Muscle layer of colon (tissue), 2 donors: ENCODE measurements at regions not wholly inside any gene's neighbourhood (a gene's known extent, or its start where the extent isn't known, plus 50 kb on each side); places are given as distances from the start of the nearest gene placed in this dataset.
"Not testable (repeated sequence)": the region's sequence is repeated elsewhere in the genome, so short reads cannot be mapped to it uniquely, and the experiment has no call there.

Source experiments
- H3K27ac ChIP-seq: one replicate; pipeline ENCODE4 v1.7.0; 2013; ENCODE audit warnings: low read depth, mild to moderate bottlenecking, low read length, moderate library complexity
- H3K27me3 ChIP-seq, 2 donors: one replicate each; pipeline ENCODE4 v1.7.0; 2013; ENCODE audit warnings: low read length in 2 of 2, mild to moderate bottlenecking in 2 of 2; ENCODE audit not compliant: insufficient read depth in 2 of 2, control insufficient read depth in 1 of 2
- H3K36me3 ChIP-seq: one replicate; pipeline ENCODE4 v1.7.0; 2013; ENCODE audit warnings: mild to moderate bottlenecking, low read length; ENCODE audit not compliant: insufficient read depth
- H3K4me1 ChIP-seq: one replicate; pipeline ENCODE4 v1.7.0; 2013; ENCODE audit warnings: mild to moderate bottlenecking, low read length; ENCODE audit not compliant: insufficient read depth
- H3K4me3 ChIP-seq, 2 donors: one replicate each; pipeline ENCODE4 v1.7.0; 2013; ENCODE audit warnings: low read length in 2 of 2, low read depth in 1 of 2, mild to moderate bottlenecking in 1 of 2, moderate library complexity in 1 of 2
- H3K9ac ChIP-seq: one replicate; pipeline ENCODE4 v1.7.0; 2013; ENCODE audit warnings: low read length
- H3K9me3 ChIP-seq: one replicate; pipeline ENCODE4 v1.7.0; 2013; ENCODE audit warnings: mild to moderate bottlenecking, low read length
- donor health status: abdominal sarcoma.
- donor health status: Adenocarcinoma of cecum.

- Histone ChIP-seq H3K4me3 (no peak overlapping the region), H3K27ac (no peak overlapping the region), H3K9me3 (no peaks in the 10 kb centered on the region), H3K27me3 (no peaks in the 10 kb centered on the region), H3K36me3 (no peaks in the 10 kb centered on the region), H3K9ac (no peak overlapping the region), H3K4me1 (no peaks in the 10 kb centered on the region)
Measured at GRCh38 chr20:48528346-48528745, 299.5 kb downstream of the PREX1 start.

GRCh38 chr20:48527771-48528170 lies 300.0 kb downstream of the PREX1 start:
- Histone ChIP-seq H3K36me3 (no peaks in the 10 kb centered on the region), H3K9me3 (no peaks in the 10 kb centered on the region), H3K9ac (no peak overlapping the region), H3K27ac (no peak overlapping the region), H3K27me3 (no peaks in the 10 kb centered on the region), H3K4me3 (no peak overlapping the region), H3K4me1 (no peaks in the 10 kb centered on the region)

GRCh38 chr20:48526936-48527335 lies 300.9 kb downstream of the PREX1 start:
- Histone ChIP-seq H3K36me3 (no peaks in the 10 kb centered on the region), H3K4me3 (no peak overlapping the region), H3K9ac (no peak overlapping the region), H3K27me3 (no peaks in the 10 kb centered on the region), H3K9me3 (no peaks in the 10 kb centered on the region), H3K4me1 (no peaks in the 10 kb centered on the region), H3K27ac (no peak overlapping the region)

GRCh38 chr20:48525400-48525799 lies 302.4 kb downstream of the PREX1 start:
- Histone ChIP-seq H3K9me3 (no peaks in the 10 kb centered on the region), H3K9ac (no peak overlapping the region), H3K27ac (no peak overlapping the region), H3K27me3 (no peaks in the 10 kb centered on the region), H3K4me1 (no peaks in the 10 kb centered on the region), H3K4me3 (no peak overlapping the region), H3K36me3 (no peaks in the 10 kb centered on the region)

- Histone ChIP-seq H3K9me3 (no peaks in the 10 kb centered on the region), H3K36me3 (no peaks in the 10 kb centered on the region), H3K27ac (no peak overlapping the region), H3K4me3 (no peak overlapping the region), H3K27me3 (no peaks in the 10 kb centered on the region), H3K9ac (no peak overlapping the region), H3K4me1 (no peaks in the 10 kb centered on the region)
Measured at GRCh38 chr20:48524582-48524981, 303.2 kb downstream of the PREX1 start.

- Histone ChIP-seq H3K27ac (no peak overlapping the region), H3K9me3 (no peaks in the 10 kb centered on the region), H3K4me3 (no peak overlapping the region), H3K4me1 (no peaks in the 10 kb centered on the region), H3K36me3 (no peaks in the 10 kb centered on the region), H3K9ac (no peak overlapping the region), H3K27me3 (no peaks in the 10 kb centered on the region)
Measured at GRCh38 chr20:48523191-48523995, 304.4 kb downstream of the PREX1 start.

GRCh38 chr20:48521121-48521520 lies 306.7 kb downstream of the PREX1 start:
- Histone ChIP-seq H3K9ac (no peak overlapping the region), H3K36me3 (no peaks in the 10 kb centered on the region), H3K27ac (no peak overlapping the region), H3K27me3 (no peaks in the 10 kb centered on the region), H3K4me3 (no peak overlapping the region), H3K4me1 (no peaks in the 10 kb centered on the region), H3K9me3 (no peaks in the 10 kb centered on the region)

- H3K9me3 ChIP-seq, H3K36me3 ChIP-seq, H3K27ac ChIP-seq, H3K27me3 ChIP-seq, H3K4me3 ChIP-seq, H3K9ac ChIP-seq, H3K4me1 ChIP-seq: not testable (repeated sequence)
Measured at GRCh38 chr20:48516196-48516595, 311.6 kb downstream of the PREX1 start.

GRCh38 chr20:48514577-48514976 lies 313.2 kb downstream of the PREX1 start:
- H3K9ac ChIP-seq, H3K9me3 ChIP-seq, H3K27me3 ChIP-seq, H3K4me3 ChIP-seq, H3K27ac ChIP-seq, H3K36me3 ChIP-seq, H3K4me1 ChIP-seq: not testable (repeated sequence)

GRCh38 chr20:48512539-48512938 lies 315.3 kb downstream of the PREX1 start:
- H3K4me3 ChIP-seq, H3K9me3 ChIP-seq, H3K36me3 ChIP-seq, H3K27ac ChIP-seq, H3K4me1 ChIP-seq, H3K9ac ChIP-seq, H3K27me3 ChIP-seq: not testable (repeated sequence)

- not testable (repeated sequence) for H3K4me3 ChIP-seq, H3K9ac ChIP-seq, H3K27me3 ChIP-seq, H3K9me3 ChIP-seq, H3K36me3 ChIP-seq, H3K27ac ChIP-seq, H3K4me1 ChIP-seq
Measured at GRCh38 chr20:48505066-48505465, 322.7 kb downstream of the PREX1 start.

GRCh38 chr20:48503166-48503815 lies 324.5 kb downstream of the PREX1 start:
- no peaks in the 10 kb centered on the region for H3K27me3 ChIP-seq
- H3K36me3 ChIP-seq = no peaks in the 10 kb centered on the region
- H3K4me3 ChIP-seq = no peak overlapping the region
- H3K4me1 ChIP-seq = no peaks in the 10 kb centered on the region
- H3K9me3 ChIP-seq = no peaks in the 10 kb centered on the region
- H3K9ac ChIP-seq = no peak overlapping the region
- H3K27ac ChIP-seq = no peak overlapping the region
